Spinal cord (tissue), 9 donors: ENCODE measurements at regions not wholly inside any gene's neighbourhood (a gene's known extent, or its start where the extent isn't known, plus 50 kb on each side); places are given as distances from the start of the nearest gene placed in this dataset.

Experiments
- DNase-seq, 6 donors: peaks; one replicate each; pipeline versions ENCODE4 v3.0.0 to v3.0.0-alpha.2; 2013 to 2015; ENCODE audit warnings: low spot score in 6 of 6, low read depth in 4 of 6
- H3K27ac ChIP-seq: one replicate; pipeline ENCODE4 v1.5.1; 2013; ENCODE audit warnings: low read depth, low read length, control low read depth
- H3K27me3 ChIP-seq: one replicate; pipeline ENCODE4 v1.6.1; 2013; ENCODE audit warnings: low read length; ENCODE audit not compliant: control insufficient read depth, insufficient read depth
- H3K36me3 ChIP-seq: one replicate; pipeline ENCODE4 v1.6.1; 2013; ENCODE audit warnings: low read length; ENCODE audit not compliant: control insufficient read depth, insufficient read depth
- H3K4me1 ChIP-seq: one replicate; pipeline ENCODE4 v1.6.1; 2013; ENCODE audit warnings: low read length; ENCODE audit not compliant: control insufficient read depth, insufficient read depth
- H3K4me3 ChIP-seq: one replicate; pipeline ENCODE4 v1.5.1; 2013; ENCODE audit warnings: low read depth, low read length, control low read depth
- H3K9me3 ChIP-seq: one replicate; pipeline ENCODE4 v1.6.1; 2013; ENCODE audit warnings: low read length; ENCODE audit not compliant: control insufficient read depth, insufficient read depth
- WGBS: methylation state at CpG from one replicate; pipeline ENCODE4 v1.1.5; 2013; ENCODE audit warnings: missing lambda C conversion rate; ENCODE audit not compliant: insufficient coverage; 5-methylcytosine and 5-hydroxymethylcytosine counted together
- donor health status: healthy.

DNA sequence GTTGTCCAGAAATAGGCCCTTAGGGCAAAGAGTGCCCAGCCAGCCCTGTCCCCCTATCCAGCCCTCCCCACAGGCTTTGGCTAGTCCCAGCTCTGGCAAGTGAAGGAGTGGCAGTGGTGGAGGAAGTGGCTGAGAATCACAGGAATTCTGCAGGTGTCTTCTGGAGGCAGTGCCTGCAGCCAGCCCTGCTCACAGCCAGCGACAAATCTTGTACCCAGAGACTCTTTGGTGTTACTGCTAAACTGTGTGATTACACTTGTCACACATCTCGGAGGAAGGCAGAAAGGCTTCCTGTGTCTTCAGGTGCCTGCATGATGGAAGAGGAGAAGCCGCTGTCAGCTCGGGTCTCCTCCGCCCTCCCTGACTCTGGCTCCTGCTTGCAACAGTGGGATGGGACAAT lies 71.6 kb upstream of the GRIK3 start:
- Histone ChIP-seq H3K4me3 (no peak overlapping the region), H3K36me3 (no peaks in the 10 kb centered on the region), H3K27me3 (no peaks in the 10 kb centered on the region), H3K27ac (no peak overlapping the region), H3K9me3 (no peaks in the 10 kb centered on the region), H3K4me1 (no peaks in the 10 kb centered on the region)
- no peak for DNase-seq
- WGBS: 95% methylated on average over 2 of the region's 5 CpGs

DNA sequence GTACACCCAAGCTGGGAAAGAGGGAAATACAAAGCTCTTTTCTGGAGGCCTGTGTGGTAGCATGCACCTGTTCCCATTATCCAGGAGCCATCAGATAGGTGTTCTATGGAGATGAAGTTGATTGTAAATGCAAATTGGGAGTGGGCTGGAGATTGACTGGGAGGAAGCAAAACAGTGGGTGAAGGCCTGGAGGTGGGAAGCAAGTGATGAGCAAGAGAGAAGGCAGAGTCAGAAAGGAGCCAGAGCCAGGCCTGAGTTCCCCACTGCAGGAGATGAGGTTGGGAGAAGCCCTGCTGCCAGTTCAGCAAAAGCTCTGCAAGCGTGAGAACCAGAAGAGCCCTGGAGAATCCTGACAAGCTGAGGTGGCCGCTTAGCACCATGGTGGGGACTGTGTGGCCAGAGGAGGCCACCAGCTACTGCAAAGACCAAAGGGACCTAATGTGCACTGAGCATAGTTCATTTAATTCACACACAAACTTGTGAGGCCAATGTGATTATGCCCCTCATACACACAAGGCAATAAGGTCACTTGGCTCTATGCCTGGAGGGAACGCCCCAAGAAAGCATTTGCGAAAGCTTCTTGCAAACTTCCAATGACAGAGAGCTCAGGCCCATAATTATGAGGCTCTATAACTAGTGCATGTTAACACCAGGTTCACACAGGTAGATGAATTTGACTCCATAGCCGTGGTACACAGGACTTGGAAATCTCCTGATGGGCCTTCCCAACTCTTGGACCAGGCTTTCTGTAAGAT lies 73.0 kb upstream of the GRIK3 start:
- Histone ChIP-seq H3K4me3 (no peak overlapping the region), H3K9me3 (no peaks in the 10 kb centered on the region), H3K4me1 (no peaks in the 10 kb centered on the region), H3K36me3 (no peaks in the 10 kb centered on the region), H3K27me3 (no peaks in the 10 kb centered on the region), H3K27ac (no peak overlapping the region)
- no peak for DNase-seq
- WGBS: 86% methylated on average over 5 of the region's 5 CpGs

- DNase-seq: no peak
- no peak overlapping the region for H3K27ac ChIP-seq
- H3K36me3 ChIP-seq: no peaks in the 10 kb centered on the region
- no peaks in the 10 kb centered on the region for H3K27me3 ChIP-seq
- no peaks in the 10 kb centered on the region for H3K9me3 ChIP-seq
- H3K4me1 ChIP-seq: no peaks in the 10 kb centered on the region
- WGBS: 76% methylated on average over 4 of the region's 9 CpGs
- no peak overlapping the region for H3K4me3 ChIP-seq
These were observed 74.4 kb upstream of the GRIK3 start for GRCh38 chr1:37108596-37109188.

DNA sequence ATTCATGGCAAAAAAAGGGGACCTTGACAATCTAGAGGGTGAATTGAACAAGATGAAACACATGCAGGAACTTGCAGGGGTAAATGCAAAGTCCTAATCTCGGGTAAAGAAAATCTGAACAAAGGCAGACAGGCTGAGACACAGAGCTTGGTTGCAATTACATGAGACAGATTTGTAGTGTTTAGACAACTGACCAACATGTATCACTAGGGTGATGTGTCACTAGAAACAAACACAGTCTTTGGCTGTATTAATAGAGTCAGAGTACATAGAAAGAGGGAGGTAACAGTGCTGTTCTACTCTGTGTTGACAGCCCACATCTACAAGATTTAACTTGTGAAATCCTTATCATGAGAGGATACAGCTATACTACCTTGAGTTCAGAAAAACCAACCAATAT lies 78.1 kb upstream of the GRIK3 start:
- H3K9me3 ChIP-seq: no peaks in the 10 kb centered on the region
- no peaks in the 10 kb centered on the region for H3K4me1 ChIP-seq
- no peak overlapping the region for H3K27ac ChIP-seq
- whole genome bisulfite sequencing: 75% methylated on average over 1 of the region's 1 CpG
- no peak overlapping the region for H3K4me3 ChIP-seq
- H3K36me3 ChIP-seq: no peaks in the 10 kb centered on the region
- DNase-seq: no peak
- H3K27me3 ChIP-seq: no peaks in the 10 kb centered on the region

DNA sequence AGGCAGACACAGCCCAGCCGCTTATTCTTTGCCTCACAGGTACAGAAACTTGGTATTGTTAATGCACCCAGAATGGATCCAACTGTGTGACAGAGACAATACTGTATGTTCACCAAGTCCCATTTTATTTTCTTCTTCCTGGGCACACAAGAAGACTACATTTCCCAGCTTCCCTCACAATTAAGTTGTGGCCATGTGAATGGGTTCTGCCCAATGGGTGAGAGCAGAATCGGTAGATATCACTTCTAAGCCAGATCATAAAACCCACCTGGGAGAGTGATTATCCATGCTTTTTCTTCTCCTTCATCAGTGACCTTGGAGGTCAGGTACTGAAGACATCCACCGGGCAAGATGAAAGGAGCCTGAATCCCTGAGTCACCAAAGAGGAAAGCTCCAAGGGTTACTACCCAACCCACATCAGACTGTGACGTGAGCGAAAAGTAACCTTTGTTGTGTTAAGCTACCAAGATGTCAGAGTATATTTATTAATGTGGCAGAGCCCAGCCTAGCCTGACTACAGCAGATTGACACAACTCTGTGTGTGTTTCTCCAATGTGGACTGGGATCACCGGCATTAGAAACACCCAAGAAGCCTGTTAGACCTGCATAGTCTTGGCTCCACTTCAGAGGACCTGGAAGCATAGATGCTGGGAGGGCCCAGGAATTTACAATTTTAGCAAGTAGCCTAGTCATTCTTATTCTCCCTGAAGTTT lies 79.1 kb upstream of the GRIK3 start:
- Histone ChIP-seq H3K27ac (no peak overlapping the region), H3K36me3 (no peaks in the 10 kb centered on the region), H3K4me3 (no peak overlapping the region), H3K27me3 (no peaks in the 10 kb centered on the region), H3K9me3 (no peaks in the 10 kb centered on the region), H3K4me1 (peaks cover 2% of the 10 kb centered on the region)
- WGBS: 87% methylated on average over 2 of the region's 6 CpGs
- no peak for DNase-seq

- 33% methylated on average over 1 of the region's 1 CpG for WGBS
- Histone ChIP-seq H3K27me3 (no peaks in the 10 kb centered on the region), H3K36me3 (no peaks in the 10 kb centered on the region), H3K27ac (no peak overlapping the region), H3K4me3 (no peak overlapping the region), H3K9me3 (no peaks in the 10 kb centered on the region), H3K4me1 (peaks cover 18% of the 10 kb centered on the region)
- no peak for DNase-seq
These were observed 84.5 kb upstream of the GRIK3 start for GRCh38 chr1:37118790-37119189.

DNA sequence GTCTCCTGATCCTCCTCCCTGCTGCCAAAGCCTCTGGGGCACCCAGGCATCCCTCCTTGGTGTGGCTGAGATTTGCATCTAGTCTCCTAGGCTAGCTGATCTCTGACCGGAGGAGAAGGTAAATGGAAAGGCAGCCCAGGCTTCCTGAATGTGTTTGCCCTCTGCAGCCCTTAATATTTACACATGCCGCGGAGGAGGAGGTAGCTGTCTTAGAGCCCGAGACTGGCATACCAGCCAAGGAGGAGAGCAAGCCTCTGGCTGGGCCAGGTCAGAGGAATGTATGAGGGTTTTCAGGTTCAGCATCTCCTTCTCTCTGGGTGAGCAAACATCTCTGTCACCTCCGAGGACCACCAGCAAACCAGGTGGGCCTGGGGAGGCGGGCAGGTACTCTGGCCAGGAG lies 86.0 kb upstream of the GRIK3 start:
- no peak for DNase-seq
- Histone ChIP-seq H3K36me3 (no peaks in the 10 kb centered on the region), H3K4me3 (no peak overlapping the region), H3K27me3 (no peaks in the 10 kb centered on the region), H3K9me3 (no peaks in the 10 kb centered on the region), H3K4me1 (peaks cover 26% of the 10 kb centered on the region), H3K27ac (no peak overlapping the region)
- WGBS: 100% methylated on average over 2 of the region's 6 CpGs

GRCh38 chr1:37123276-37124115 lies 89.2 kb upstream of the GRIK3 start:
- no peaks in the 10 kb centered on the region for H3K36me3 ChIP-seq
- DNase-seq: peak in 2 of 6 donors; percentile 31 to 90
- H3K9me3 ChIP-seq: no peaks in the 10 kb centered on the region
- no peak overlapping the region for H3K4me3 ChIP-seq
- H3K27ac ChIP-seq: peak overlapping the region; percentile 48
- 71% methylated on average over 3 of the region's 9 CpGs for WGBS
- peaks cover 27% of the 10 kb centered on the region for H3K4me1 ChIP-seq
- H3K27me3 ChIP-seq: no peaks in the 10 kb centered on the region

- no peaks in the 10 kb centered on the region for H3K9me3 ChIP-seq
- 86% methylated on average over 5 of the region's 6 CpGs for WGBS
These were observed 90.2 kb upstream of the GRIK3 start for GRCh38 chr1:37124501-37124900.

More at GRCh38 chr1:37124501-37124900, 90.2 kb upstream of the GRIK3 start:
- Histone ChIP-seq H3K27ac (no peak overlapping the region), H3K27me3 (no peaks in the 10 kb centered on the region), H3K4me1 (peaks cover 20% of the 10 kb centered on the region), H3K4me3 (no peak overlapping the region), H3K36me3 (no peaks in the 10 kb centered on the region)
- DNase-seq: no peak
